ENCODE measurements at regions not wholly inside any gene's neighbourhood (a gene's known extent, or its start where the extent isn't known, plus 50 kb on each side); places are given as distances from the start of the nearest gene placed in this dataset.

DNA sequence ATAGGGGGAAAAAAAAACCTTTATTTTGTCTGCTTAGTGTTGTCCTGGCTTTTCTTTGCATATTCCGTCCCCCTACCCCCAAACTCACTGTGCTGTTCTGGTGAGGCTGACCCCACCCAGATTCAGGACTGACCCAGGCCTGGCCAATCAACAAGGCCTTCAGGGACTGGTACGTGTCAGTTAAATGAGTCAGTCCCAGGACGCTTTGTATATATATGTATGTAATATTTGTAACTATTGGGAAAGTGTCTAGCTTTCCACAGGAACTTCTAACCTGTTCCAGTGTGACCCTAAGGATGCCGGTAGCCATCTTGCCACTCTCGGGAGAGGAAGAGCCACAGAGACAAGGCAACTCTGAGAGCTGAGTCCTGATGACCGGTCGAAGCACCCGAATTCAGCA is 107.4 kb downstream of the VCPKMT start:
- no peaks in the 10 kb centered on the region for H3K9me3 ChIP-seq (ENCODE audit: control insufficient read depth, low read length)
- peaks cover 12% of the 10 kb centered on the region for H3K27me3 Mint-ChIP-seq (ENCODE audit: insufficient read depth)
- no peaks in the 10 kb centered on the region for H3K4me1 ChIP-seq (ENCODE audit: control insufficient read depth, insufficient read depth, low read length)
- H3K9me3 Mint-ChIP-seq = no peaks in the 10 kb centered on the region
- peaks cover 6% of the 10 kb centered on the region for H3K27me3 ChIP-seq (ENCODE audit: control insufficient read depth, insufficient read depth, low read length, poor library complexity, severe bottlenecking)
- no peaks in the 10 kb centered on the region for H3K36me3 ChIP-seq (ENCODE audit: control insufficient read depth, insufficient read depth, low read length)
- H3K27ac ChIP-seq (ENCODE audit: low read depth, low read length) = no peak overlapping the region
- TF ChIP-seq, protein P1, sequence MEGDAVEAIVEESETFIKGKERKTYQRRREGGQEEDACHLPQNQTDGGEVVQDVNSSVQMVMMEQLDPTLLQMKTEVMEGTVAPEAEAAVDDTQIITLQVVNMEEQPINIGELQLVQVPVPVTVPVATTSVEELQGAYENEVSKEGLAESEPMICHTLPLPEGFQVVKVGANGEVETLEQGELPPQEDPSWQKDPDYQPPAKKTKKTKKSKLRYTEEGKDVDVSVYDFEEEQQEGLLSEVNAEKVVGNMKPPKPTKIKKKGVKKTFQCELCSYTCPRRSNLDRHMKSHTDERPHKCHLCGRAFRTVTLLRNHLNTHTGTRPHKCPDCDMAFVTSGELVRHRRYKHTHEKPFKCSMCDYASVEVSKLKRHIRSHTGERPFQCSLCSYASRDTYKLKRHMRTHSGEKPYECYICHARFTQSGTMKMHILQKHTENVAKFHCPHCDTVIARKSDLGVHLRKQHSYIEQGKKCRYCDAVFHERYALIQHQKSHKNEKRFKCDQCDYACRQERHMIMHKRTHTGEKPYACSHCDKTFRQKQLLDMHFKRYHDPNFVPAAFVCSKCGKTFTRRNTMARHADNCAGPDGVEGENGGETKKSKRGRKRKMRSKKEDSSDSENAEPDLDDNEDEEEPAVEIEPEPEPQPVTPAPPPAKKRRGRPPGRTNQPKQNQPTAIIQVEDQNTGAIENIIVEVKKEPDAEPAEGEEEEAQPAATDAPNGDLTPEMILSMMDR (conservative IDR thresholded peaks at IDR 0.05) = no peak
- no peak for DNase-seq
- no peak overlapping the region for H3K9ac ChIP-seq (ENCODE audit: extremely low read depth, low read length, poor library complexity, severe bottlenecking)
- no peak overlapping the region for H3K4me3 Mint-ChIP-seq
- H3K27ac Mint-ChIP-seq = no peak overlapping the region
- no peak overlapping the region for H3K4me3 ChIP-seq (ENCODE audit: low read length)
- no peaks in the 10 kb centered on the region for H3K36me3 Mint-ChIP-seq (ENCODE audit: low read depth)
- peaks cover 3% of the 10 kb centered on the region for H3K4me1 Mint-ChIP-seq
- 92% methylated on average over 6 to 8 of the region's 8 CpGs for WGBS, 2 experiments (ENCODE audit: insufficient coverage in 1 of 2, insufficient read length in 1 of 2)

DNA sequence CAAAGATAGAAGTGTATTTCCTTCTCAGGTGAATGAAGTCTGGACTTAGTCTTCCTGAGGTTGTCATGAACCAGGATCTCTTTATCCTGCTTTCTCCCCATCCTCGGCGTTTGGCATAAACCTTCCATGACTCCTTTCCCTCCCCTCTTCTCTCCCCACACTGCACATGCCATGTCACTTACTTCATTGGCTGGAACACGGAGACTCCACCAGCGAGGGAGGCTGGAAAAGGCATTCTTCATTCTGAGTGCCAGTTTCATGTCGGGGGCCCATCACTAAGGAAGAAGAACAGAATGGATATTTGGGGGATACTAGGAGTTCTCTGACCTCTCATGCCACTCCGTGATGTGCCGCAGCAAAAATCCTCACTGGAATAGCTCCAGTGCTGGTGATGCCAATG is 105.6 kb downstream of the VCPKMT start:
- no peaks in the 10 kb centered on the region for H3K36me3 Mint-ChIP-seq (ENCODE audit: low read depth)
- no peaks in the 10 kb centered on the region for H3K4me1 Mint-ChIP-seq
- no peak overlapping the region for H3K4me3 Mint-ChIP-seq
- Histone ChIP-seq H3K36me3 (ENCODE audit: control insufficient read depth, insufficient read depth, low read length) (no peaks in the 10 kb centered on the region), H3K4me1 (ENCODE audit: control insufficient read depth, insufficient read depth, low read length) (no peaks in the 10 kb centered on the region), H3K9ac (ENCODE audit: extremely low read depth, low read length, poor library complexity, severe bottlenecking) (no peak overlapping the region), H3K9me3 (ENCODE audit: control insufficient read depth, low read length) (no peaks in the 10 kb centered on the region), H3K27me3 (ENCODE audit: control insufficient read depth, insufficient read depth, low read length, poor library complexity, severe bottlenecking) (no peaks in the 10 kb centered on the region), H3K4me3 (ENCODE audit: low read length) (no peak overlapping the region), H3K27ac (ENCODE audit: low read depth, low read length) (no peak overlapping the region)
- TF ChIP-seq, protein P1 (conservative IDR thresholded peaks at IDR 0.05) = no peak
- H3K9me3 Mint-ChIP-seq = no peaks in the 10 kb centered on the region
- H3K27me3 Mint-ChIP-seq (ENCODE audit: insufficient read depth) = no peaks in the 10 kb centered on the region
- no peak overlapping the region for H3K27ac Mint-ChIP-seq
- no peak for DNase-seq
- 92 to 97% methylated on average over 4 to 7 of the region's 7 CpGs for WGBS, 2 experiments (ENCODE audit: insufficient coverage in 1 of 2, insufficient read length in 1 of 2)

DNA sequence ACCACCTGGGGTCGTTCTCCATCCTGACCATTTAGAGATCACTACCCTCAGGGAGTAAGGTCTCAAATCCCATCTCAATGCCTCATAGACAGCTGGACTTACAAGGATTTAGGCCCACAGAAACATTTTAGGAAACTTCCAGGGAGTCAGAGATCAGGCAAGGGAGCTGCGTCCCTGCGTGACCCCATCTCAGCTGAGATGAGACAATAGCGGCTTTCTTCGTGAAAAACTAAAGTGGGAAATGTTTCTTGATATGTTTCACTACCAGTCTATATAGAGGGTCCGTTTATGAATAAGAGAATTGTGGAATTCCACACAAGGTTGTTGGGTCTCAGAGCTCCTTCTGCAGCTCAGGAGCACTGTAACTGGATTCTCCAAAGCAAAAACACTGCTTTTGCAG is 105.1 kb downstream of the VCPKMT start:
- Mint-ChIP-seq H3K4me1 (no peaks in the 10 kb centered on the region), H3K4me3 (no peak overlapping the region), H3K36me3 (ENCODE audit: low read depth) (no peaks in the 10 kb centered on the region), H3K9me3 (no peaks in the 10 kb centered on the region), H3K27ac (no peak overlapping the region), H3K27me3 (ENCODE audit: insufficient read depth) (no peaks in the 10 kb centered on the region)
- Histone ChIP-seq H3K27me3 (ENCODE audit: control insufficient read depth, insufficient read depth, low read length, poor library complexity, severe bottlenecking) (no peaks in the 10 kb centered on the region), H3K4me1 (ENCODE audit: control insufficient read depth, insufficient read depth, low read length) (no peaks in the 10 kb centered on the region), H3K36me3 (ENCODE audit: control insufficient read depth, insufficient read depth, low read length) (no peaks in the 10 kb centered on the region), H3K9me3 (ENCODE audit: control insufficient read depth, low read length) (no peaks in the 10 kb centered on the region), H3K27ac (ENCODE audit: low read depth, low read length) (no peak overlapping the region), H3K9ac (ENCODE audit: extremely low read depth, low read length, poor library complexity, severe bottlenecking) (no peak overlapping the region), H3K4me3 (ENCODE audit: low read length) (no peak overlapping the region)
- TF ChIP-seq, protein P1 (conservative IDR thresholded peaks at IDR 0.05) = no peak
- WGBS, 2 experiments (ENCODE audit: insufficient coverage in 1 of 2, insufficient read length in 1 of 2) = 90 to 98% methylated on average over 6 of the region's 6 CpGs
- DNase-seq = no peak
